GM21423 (cell line): ENCODE measurements at regions not wholly inside any gene's neighbourhood (a gene's known extent, or its start where the extent isn't known, plus 50 kb on each side); places are given as distances from the start of the nearest gene placed in this dataset.
"Not testable (repeated sequence)": the region's sequence is repeated elsewhere in the genome, so short reads cannot be mapped to it uniquely, and the experiment has no call there.

Experiments used
- ATAC-seq: cut with Tn5 transposase; IDR thresholded peaks from one replicate; pipeline ENCODE4 v1.9.1; 2021; ENCODE audit warnings: mild to moderate bottlenecking, moderate library complexity; ENCODE audit not compliant: unreplicated experiment

- ATAC-seq, result not testable (repeated sequence)
Measured at GRCh38 chr10:11403646-11404045, 207.8 kb downstream of the USP6NL start.

- ATAC-seq, result peak; percentile 69
Measured at GRCh38 chr10:11403116-11403515, 208.3 kb downstream of the USP6NL start.

- ATAC-seq, result no peak
Measured at GRCh38 chr10:11402392-11402791, 209.1 kb downstream of the USP6NL start.

- no peak for ATAC-seq
Measured at GRCh38 chr10:11401264-11402235, 209.9 kb downstream of the USP6NL start.

GRCh38 chr10:11397980-11398580 is 213.4 kb downstream of the USP6NL start:
- ATAC-seq, result no peak

- no peak for ATAC-seq
Measured at GRCh38 chr10:11397077-11397965, 214.1 kb downstream of the USP6NL start.

- ATAC-seq, result no peak
Measured at GRCh38 chr10:11396311-11396955, 215.0 kb downstream of the USP6NL start.

GRCh38 chr10:11395581-11396310 is 215.7 kb downstream of the USP6NL start:
- no peak for ATAC-seq

GRCh38 chr10:11395161-11395560 is 216.3 kb downstream of the USP6NL start:
- no peak for ATAC-seq

GRCh38 chr10:11393858-11394257 is 217.6 kb downstream of the USP6NL start:
- no peak for ATAC-seq

- ATAC-seq, result no peak
Measured at GRCh38 chr10:11392776-11393175, 218.7 kb downstream of the USP6NL start.

GRCh38 chr10:11388996-11389395 is 222.5 kb downstream of the USP6NL start:
- no peak for ATAC-seq

GRCh38 chr10:11387551-11388222 is 223.8 kb downstream of the USP6NL start:
- ATAC-seq, result no peak

- ATAC-seq, result no peak
Measured at GRCh38 chr10:11387044-11387443, 224.4 kb downstream of the USP6NL start.
